OCI-LY1 (cell line): ENCODE measurements at regions not wholly inside any gene's neighbourhood (a gene's known extent, or its start where the extent isn't known, plus 50 kb on each side); places are given as distances from the start of the nearest gene placed in this dataset.

ENCODE experiments used
- CTCF ChIP-seq: fragments of 200-600 bp; sonication (generic), shearing (Covaris generic); IDR thresholded peaks from 2 replicates; pipeline ENCODE4 v1.5.1; 2017; ENCODE audit warnings: mild to moderate bottlenecking, antibody characterized with exemption, low read length, moderate library complexity, mixed read lengths
- EZH2 ChIP-seq: fragments of 200-600 bp; sonication (generic), shearing (Covaris generic); IDR thresholded peaks from 2 replicates; pipeline ENCODE4 v1.8.0; 2017; ENCODE audit warnings: borderline replicate concordance, mixed run types, mild to moderate bottlenecking, antibody characterized with exemption, low read length, moderate library complexity, mixed read lengths

DNA sequence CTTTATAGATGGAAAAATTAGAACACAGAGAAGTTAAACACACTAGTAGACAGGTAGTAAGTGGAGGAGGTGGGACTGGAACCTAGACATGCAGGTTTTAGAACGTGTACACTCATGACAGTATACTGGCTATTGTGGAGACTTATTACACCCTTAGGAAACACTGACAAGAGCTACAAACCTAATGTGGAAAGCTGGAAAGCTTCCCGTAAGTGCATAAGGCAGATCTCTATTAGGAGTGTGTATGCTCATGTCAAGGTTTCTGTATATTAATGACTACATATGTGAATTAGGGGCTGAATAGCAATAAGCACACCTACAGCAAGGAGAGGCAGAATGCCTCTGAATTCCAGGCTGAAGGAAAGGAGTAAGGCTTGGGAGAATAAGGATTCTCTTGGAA lies 82.6 kb upstream of the SLC24A5 start:
- TF ChIP-seq CTCF (no peak), EZH2 (no peak)
